SK-N-SH (cell line): ENCODE measurements at regions not wholly inside any gene's neighbourhood (a gene's known extent, or its start where the extent isn't known, plus 50 kb on each side); places are given as distances from the start of the nearest gene placed in this dataset.

Source experiments
- CTCF ChIA-PET: fragments of 300-600, 350-600 bp; formaldehyde crosslinking; extraction: SDS; loops from one replicate; lab custom pipeline; 2021; lab: Yijun Ruan, JAX
- POLR2A ChIA-PET: fragments of 350-600 bp; sonication (Branson Sonifier 250); formaldehyde crosslinking; extraction: SDS; loops from one replicate; lab custom pipeline; 2020; ENCODE audit warnings: antibody characterized with exemption, inconsistent platforms; lab: Yijun Ruan, JAX
- DNase-seq: peaks from one replicate; pipeline ENCODE4 v3.0.0; 2012
- H2AFZ ChIP-seq: fragments of 200-600 bp; sonication (generic); 2 replicates; pipeline ENCODE4 v1.8.1; 2016; ENCODE audit warnings: antibody characterized with exemption, mild to moderate bottlenecking, low read depth
- H3F3A ChIP-seq: fragments of 200-600 bp; sonication (generic); replicated peaks from 2 replicates; pipeline ENCODE3; 2016; ENCODE audit warnings: antibody characterized with exemption, mild to moderate bottlenecking; ENCODE audit not compliant: insufficient read depth
- H3K27ac ChIP-seq, 2 experiments: fragments of 200-500 bp in 1 of 2; fragments of 200-600 bp in 1 of 2; sonication (Bioruptor generic) in 1 of 2; sonication (generic), shearing (Covaris generic) in 1 of 2; 2 replicates each; pipeline versions ENCODE4 v1.5.1 to v1.6.1; 2014 to 2016; ENCODE audit warnings: low read depth in 2 of 2, inconsistent platforms in 1 of 2, low read length in 1 of 2, mild to moderate bottlenecking in 1 of 2, mixed read lengths in 1 of 2
- H3K27me3 ChIP-seq: fragments of 200-600 bp; sonication (generic), shearing (Covaris generic); 2 replicates; pipeline ENCODE4 v1.6.1; 2016; ENCODE audit warnings: mixed run types; ENCODE audit not compliant: insufficient read depth
- H3K36me3 ChIP-seq, 2 experiments: fragments of 200-500 bp in 1 of 2; fragments of 200-600 bp in 1 of 2; sonication (Bioruptor generic) in 1 of 2; sonication (generic) in 1 of 2; replicated peaks in 1 of 2; 2 replicates each; pipeline versions ENCODE3 to v1.5.1; 2014 to 2016; ENCODE audit warnings: low read length in 1 of 2, mild to moderate bottlenecking in 1 of 2; ENCODE audit not compliant: insufficient read depth in 2 of 2, control insufficient read depth in 1 of 2
- H3K4me1 ChIP-seq, 2 experiments: fragments of 200-500 bp in 1 of 2; fragments of 200-600 bp in 1 of 2; sonication (Bioruptor generic) in 1 of 2; sonication (generic), shearing (Covaris generic) in 1 of 2; 2 replicates each; pipeline versions ENCODE4 v1.5.1 to v1.6.1; 2014 to 2016; ENCODE audit warnings: low read depth in 1 of 2, low read length in 1 of 2, mixed run types in 1 of 2; ENCODE audit not compliant: insufficient read depth in 2 of 2, control insufficient read depth in 1 of 2
- H3K4me2 ChIP-seq: fragments of 200-600 bp; sonication (generic), shearing (Covaris generic); 2 replicates; pipeline ENCODE4 v1.6.1; 2017; ENCODE audit warnings: mixed run types
- H3K4me3 ChIP-seq, 2 experiments: fragments of 200-500 bp in 1 of 2; fragments of 200-600 bp in 1 of 2; sonication (Bioruptor generic) in 1 of 2; sonication (generic), shearing (Covaris generic) in 1 of 2; 2 replicates each; pipeline versions ENCODE4 v1.5.1 to v1.8.1; 2014 to 2016; ENCODE audit warnings: low read depth in 2 of 2, inconsistent platforms in 1 of 2, low read length in 1 of 2, mild to moderate bottlenecking in 1 of 2, mixed read lengths in 1 of 2, moderate library complexity in 1 of 2
- H3K79me2 ChIP-seq: fragments of 200-600 bp; sonication (generic); 2 replicates; pipeline ENCODE4 v1.8.1; 2017; ENCODE audit warnings: mild to moderate bottlenecking; ENCODE audit not compliant: insufficient read depth
- H3K9ac ChIP-seq: fragments of 200-600 bp; sonication (generic); 2 replicates; pipeline ENCODE4 v1.6.1; 2017; ENCODE audit warnings: mixed run types
- H3K9me2 ChIP-seq: fragments of 200-600 bp; sonication (generic); 2 replicates; pipeline ENCODE4 v1.6.1; 2017; ENCODE audit warnings: mixed run types
- H3K9me3 ChIP-seq: fragments of 200-600 bp; sonication (generic); 2 replicates; pipeline ENCODE4 v1.6.1; 2017; ENCODE audit warnings: mixed run types, mild to moderate bottlenecking, moderate library complexity
- H4K20me1 ChIP-seq: fragments of 200-600 bp; sonication (generic); 2 replicates; pipeline ENCODE4 v1.6.1; 2017; ENCODE audit warnings: mild to moderate bottlenecking, mixed run types; ENCODE audit not compliant: insufficient read depth
- CHD2 ChIP-seq: fragments of 150-350 bp; IDR thresholded peaks from 2 replicates; pipeline ENCODE4 v1.6.1; 2018; ENCODE audit warnings: low read length; ENCODE audit not compliant: partially characterized antibody
- EZH2phosphoT487 ChIP-seq: fragments of 200-600 bp; sonication (generic); IDR thresholded peaks from 2 replicates; pipeline ENCODE4 v1.6.1; 2017; ENCODE audit warnings: low read depth, mixed run types, mild to moderate bottlenecking, antibody characterized with exemption, moderate library complexity, borderline replicate concordance
- FOSL2 ChIP-seq: IDR thresholded peaks from 2 replicates; pipeline ENCODE4 v1.4.0; 2012; ENCODE audit warnings: low read depth, mild to moderate bottlenecking, moderate library complexity, borderline replicate concordance
- IRF3 ChIP-seq: fragments of 150-350 bp; IDR thresholded peaks from 2 replicates; pipeline ENCODE4 v1.6.1; 2016; ENCODE audit warnings: mild to moderate bottlenecking, low read depth, low read length
- MAX ChIP-seq: IDR thresholded peaks from 2 replicates; pipeline ENCODE4 v1.4.0; 2012; ENCODE audit warnings: low read depth
- MEF2A ChIP-seq: IDR thresholded peaks from 2 replicates; pipeline ENCODE4 v1.4.0; 2012; ENCODE audit warnings: low read depth, borderline replicate concordance
- MXI1 ChIP-seq: IDR thresholded peaks from 2 replicates; pipeline ENCODE4 v1.6.1; 2012; ENCODE audit warnings: mild to moderate bottlenecking, low read depth, low read length, improper control_type of control experiment
- NRF1 ChIP-seq: IDR thresholded peaks from 2 replicates; pipeline ENCODE4 v1.6.1; 2012; ENCODE audit warnings: low read depth, mild to moderate bottlenecking, low read length
- PBX3 ChIP-seq: IDR thresholded peaks from 2 replicates; pipeline ENCODE4; 2012
- POLR2AphosphoS5 ChIP-seq: IDR thresholded peaks from 2 replicates; pipeline ENCODE4 v1.6.1; 2012; ENCODE audit warnings: low read depth, low read length
- RAD21 ChIP-seq: IDR thresholded peaks from 2 replicates; pipeline ENCODE4 v1.6.1; 2012; ENCODE audit warnings: mild to moderate bottlenecking, low read length
- RCOR1 ChIP-seq: fragments of 150-350 bp; IDR thresholded peaks from 2 replicates; pipeline ENCODE4 v1.6.1; 2017; ENCODE audit warnings: antibody characterized with exemption, low read length
- RXRA ChIP-seq: IDR thresholded peaks from 2 replicates; pipeline ENCODE4 v1.4.0; 2012; ENCODE audit warnings: low read depth, mild to moderate bottlenecking, borderline replicate concordance
- SIN3A ChIP-seq: IDR thresholded peaks from 2 replicates; pipeline ENCODE4 v1.6.1; 2012; ENCODE audit warnings: low read depth, mild to moderate bottlenecking, low read length, moderate library complexity, borderline replicate concordance
- TEAD4 ChIP-seq: IDR thresholded peaks from 2 replicates; pipeline ENCODE4 v1.4.0; 2012; ENCODE audit warnings: mild to moderate bottlenecking, borderline replicate concordance; ENCODE audit not compliant: insufficient read depth
- USF1 ChIP-seq: IDR thresholded peaks from 2 replicates; pipeline ENCODE4 v1.4.0; 2012; ENCODE audit warnings: low read depth, borderline replicate concordance
- USF2 ChIP-seq: fragments of 150-350 bp; IDR thresholded peaks from 2 replicates; pipeline ENCODE4 v1.6.1; 2017; ENCODE audit warnings: antibody characterized with exemption, low read length, low read depth, borderline replicate concordance
- ZBTB33 ChIP-seq: IDR thresholded peaks from 2 replicates; pipeline ENCODE4 v1.4.0; 2012; ENCODE audit warnings: low read depth, borderline replicate concordance
- WGBS: methylation state at CpG from one replicate; pipeline ENCODE4 v1.1.6; 2017; ENCODE audit warnings: low lambda C conversion rate; 5-methylcytosine and 5-hydroxymethylcytosine counted together

- Histone ChIP-seq H3K4me3 (no peak overlapping the region), H3F3A (no peaks in the 10 kb centered on the region), H2AFZ (no peak overlapping the region), H4K20me1 (no peaks in the 10 kb centered on the region), H3K27ac (no peak overlapping the region), H3K27me3 (no peaks in the 10 kb centered on the region), H3K9me3 (no peaks in the 10 kb centered on the region), H3K4me1 (no peaks in the 10 kb centered on the region), H3K36me3 (no peaks in the 10 kb centered on the region), H3K9me2 (no peaks in the 10 kb centered on the region), H3K9ac (no peak overlapping the region), H3K4me2 (no peak overlapping the region), H3K79me2 (no peaks in the 10 kb centered on the region)
- DNase-seq: no peak
- 62% methylated on average over 1 of the region's 1 CpG for WGBS
- POLR2A ChIA-PET: no interaction called here
- CTCF ChIA-PET: no interaction called here
- no peak for TF ChIP-seq RCOR1
- TF ChIP-seq USF2: no peak
- TF ChIP-seq PBX3: no peak
- TF ChIP-seq USF1: no peak
- TF ChIP-seq TEAD4: no peak
- no peak for TF ChIP-seq ZBTB33
- no peak for TF ChIP-seq MAX
- no peak for TF ChIP-seq MEF2A
- TF ChIP-seq SIN3A: no peak
These were observed 189.9 kb downstream of the IL15 start for GRCh38 chr4:141826260-141826659.

GRCh38 chr4:141833209-141833608 is 196.8 kb downstream of the IL15 start:
- H3K9me2 ChIP-seq: no peaks in the 10 kb centered on the region
- H3K79me2 ChIP-seq: no peaks in the 10 kb centered on the region
- DNase-seq: no peak
- ChIA-PET CTCF (no interaction called here), POLR2A (no interaction called here)
- H3K4me3 ChIP-seq: no peak overlapping the region
- no peaks in the 10 kb centered on the region for H3K36me3 ChIP-seq
- no peak overlapping the region for H3K9ac ChIP-seq
- H3K4me1 ChIP-seq: no peaks in the 10 kb centered on the region
- H3K27me3 ChIP-seq: no peaks in the 10 kb centered on the region
- no peak overlapping the region for H3K4me2 ChIP-seq
- H3K9me3 ChIP-seq: no peaks in the 10 kb centered on the region
- H3K27ac ChIP-seq: no peak overlapping the region
- H3F3A ChIP-seq: no peaks in the 10 kb centered on the region
- H4K20me1 ChIP-seq: no peaks in the 10 kb centered on the region
- H2AFZ ChIP-seq: no peak overlapping the region
- 87% methylated on average over 4 of the region's 4 CpGs for WGBS
- no peak for TF ChIP-seq POLR2AphosphoS5
- no peak for TF ChIP-seq MXI1
- TF ChIP-seq CHD2: no peak
- no peak for TF ChIP-seq RAD21
- TF ChIP-seq ZBTB33: no peak
- no peak for TF ChIP-seq RXRA
- no peak for TF ChIP-seq SIN3A
- no peak for TF ChIP-seq FOSL2
- TF ChIP-seq EZH2phosphoT487: no peak
- no peak for TF ChIP-seq NRF1
- TF ChIP-seq IRF3: no peak
- TF ChIP-seq PBX3: no peak
